PC-9 (cell line): ENCODE measurements at regions not wholly inside any gene's neighbourhood (a gene's known extent, or its start where the extent isn't known, plus 50 kb on each side); places are given as distances from the start of the nearest gene placed in this dataset.

ENCODE experiments used
- EZH2 ChIP-seq: fragments of 200-600 bp; sonication (generic); IDR thresholded peaks from 2 replicates; pipeline ENCODE4 v1.8.0; 2017; ENCODE audit warnings: antibody characterized with exemption, low read depth
- TF ChIP-seq, protein P1 (sequence below): fragments of 200-600 bp; sonication (generic); conservative IDR thresholded peaks from 2 replicates; pipeline ENCODE4 v1.6.1; 2017; ENCODE audit warnings: mixed run types, antibody characterized with exemption, mild to moderate bottlenecking, moderate library complexity

DNA sequence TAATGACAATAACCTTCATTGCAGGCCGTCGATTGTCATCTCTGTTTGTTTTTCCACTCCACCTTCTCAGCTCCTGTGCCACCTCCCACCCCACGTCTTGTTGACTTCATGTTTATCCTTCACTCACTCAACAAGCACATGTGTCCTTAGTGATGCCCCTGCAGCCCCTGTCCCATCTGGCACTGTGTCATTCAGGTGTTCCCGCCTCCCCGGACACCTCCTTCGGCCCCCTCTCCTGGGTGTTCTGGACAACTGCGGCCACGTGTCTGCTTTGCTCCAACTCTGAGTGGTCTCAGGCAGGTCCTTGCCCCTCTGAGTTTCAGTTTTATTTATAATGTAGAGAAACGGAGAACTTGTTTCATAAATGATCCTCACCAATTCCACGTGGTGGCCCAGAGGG is 91.0 kb upstream of the COL5A1 start:
- TF ChIP-seq, protein P1, sequence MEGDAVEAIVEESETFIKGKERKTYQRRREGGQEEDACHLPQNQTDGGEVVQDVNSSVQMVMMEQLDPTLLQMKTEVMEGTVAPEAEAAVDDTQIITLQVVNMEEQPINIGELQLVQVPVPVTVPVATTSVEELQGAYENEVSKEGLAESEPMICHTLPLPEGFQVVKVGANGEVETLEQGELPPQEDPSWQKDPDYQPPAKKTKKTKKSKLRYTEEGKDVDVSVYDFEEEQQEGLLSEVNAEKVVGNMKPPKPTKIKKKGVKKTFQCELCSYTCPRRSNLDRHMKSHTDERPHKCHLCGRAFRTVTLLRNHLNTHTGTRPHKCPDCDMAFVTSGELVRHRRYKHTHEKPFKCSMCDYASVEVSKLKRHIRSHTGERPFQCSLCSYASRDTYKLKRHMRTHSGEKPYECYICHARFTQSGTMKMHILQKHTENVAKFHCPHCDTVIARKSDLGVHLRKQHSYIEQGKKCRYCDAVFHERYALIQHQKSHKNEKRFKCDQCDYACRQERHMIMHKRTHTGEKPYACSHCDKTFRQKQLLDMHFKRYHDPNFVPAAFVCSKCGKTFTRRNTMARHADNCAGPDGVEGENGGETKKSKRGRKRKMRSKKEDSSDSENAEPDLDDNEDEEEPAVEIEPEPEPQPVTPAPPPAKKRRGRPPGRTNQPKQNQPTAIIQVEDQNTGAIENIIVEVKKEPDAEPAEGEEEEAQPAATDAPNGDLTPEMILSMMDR, result no peak
- no peak for TF ChIP-seq EZH2
